Fibroblast of villous mesenchyme (primary cell): ENCODE measurements at regions not wholly inside any gene's neighbourhood (a gene's known extent, or its start where the extent isn't known, plus 50 kb on each side); places are given as distances from the start of the nearest gene placed in this dataset.
A peak's percentile ranks its signal among the peaks of the same experiment; 100 is the strongest.

Source experiments
- DNase-seq: peaks from one replicate; pipeline ENCODE4 v3.0.0-alpha.2; 2010; ENCODE audit warnings: low read depth
- H3K4me3 ChIP-seq: 2 replicates; pipeline ENCODE4 v1.5.1; 2011; ENCODE audit warnings: low read depth, mild to moderate bottlenecking, low read length
- TF ChIP-seq, protein P1 (sequence below): IDR thresholded peaks from 2 replicates; pipeline ENCODE4 v1.5.1; 2012; ENCODE audit warnings: low read depth, mild to moderate bottlenecking, low read length; ENCODE audit not compliant: insufficient read depth

GRCh38 chr16:72474501-72475123 is 302.7 kb upstream of the PMFBP1 start:
- peak; percentile 52 for DNase-seq
- TF ChIP-seq, protein P1, sequence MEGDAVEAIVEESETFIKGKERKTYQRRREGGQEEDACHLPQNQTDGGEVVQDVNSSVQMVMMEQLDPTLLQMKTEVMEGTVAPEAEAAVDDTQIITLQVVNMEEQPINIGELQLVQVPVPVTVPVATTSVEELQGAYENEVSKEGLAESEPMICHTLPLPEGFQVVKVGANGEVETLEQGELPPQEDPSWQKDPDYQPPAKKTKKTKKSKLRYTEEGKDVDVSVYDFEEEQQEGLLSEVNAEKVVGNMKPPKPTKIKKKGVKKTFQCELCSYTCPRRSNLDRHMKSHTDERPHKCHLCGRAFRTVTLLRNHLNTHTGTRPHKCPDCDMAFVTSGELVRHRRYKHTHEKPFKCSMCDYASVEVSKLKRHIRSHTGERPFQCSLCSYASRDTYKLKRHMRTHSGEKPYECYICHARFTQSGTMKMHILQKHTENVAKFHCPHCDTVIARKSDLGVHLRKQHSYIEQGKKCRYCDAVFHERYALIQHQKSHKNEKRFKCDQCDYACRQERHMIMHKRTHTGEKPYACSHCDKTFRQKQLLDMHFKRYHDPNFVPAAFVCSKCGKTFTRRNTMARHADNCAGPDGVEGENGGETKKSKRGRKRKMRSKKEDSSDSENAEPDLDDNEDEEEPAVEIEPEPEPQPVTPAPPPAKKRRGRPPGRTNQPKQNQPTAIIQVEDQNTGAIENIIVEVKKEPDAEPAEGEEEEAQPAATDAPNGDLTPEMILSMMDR, result no peak
- H3K4me3 ChIP-seq, result no peak overlapping the region

DNA sequence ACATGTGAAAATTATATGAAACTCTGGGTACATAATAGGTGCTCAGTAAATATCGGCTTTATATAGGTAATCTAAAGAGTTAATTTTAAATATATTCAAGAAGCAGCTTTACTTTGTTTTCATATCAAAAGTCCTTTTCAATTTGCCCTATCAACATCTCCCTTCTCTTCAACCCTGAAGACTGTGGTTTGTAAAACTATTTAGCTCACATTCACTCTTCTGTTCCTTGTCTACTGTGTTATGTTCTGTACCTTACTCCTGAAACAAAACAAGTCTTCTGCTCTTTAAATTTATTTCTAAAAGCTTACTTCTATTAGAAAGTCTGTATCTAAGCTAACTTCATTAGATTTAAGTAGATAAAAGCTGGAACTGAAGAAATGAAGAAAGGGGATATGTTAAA is 301.7 kb upstream of the PMFBP1 start:
- no peak for DNase-seq
- TF ChIP-seq, protein P1, result no peak
- no peak overlapping the region for H3K4me3 ChIP-seq

- no peak for DNase-seq
- H3K4me3 ChIP-seq, result no peak overlapping the region
- TF ChIP-seq, protein P1, result no peak
Measured at GRCh38 chr16:72471317-72471924, 299.5 kb upstream of the PMFBP1 start.

- DNase-seq, result no peak
- TF ChIP-seq, protein P1, result no peak
- no peak overlapping the region for H3K4me3 ChIP-seq
Measured at GRCh38 chr16:72470541-72470940, 298.6 kb upstream of the PMFBP1 start.

- DNase-seq, result no peak
- TF ChIP-seq, protein P1, result no peak
- H3K4me3 ChIP-seq, result no peak overlapping the region
Measured at GRCh38 chr16:72469932-72470331, 298.0 kb upstream of the PMFBP1 start.

DNA sequence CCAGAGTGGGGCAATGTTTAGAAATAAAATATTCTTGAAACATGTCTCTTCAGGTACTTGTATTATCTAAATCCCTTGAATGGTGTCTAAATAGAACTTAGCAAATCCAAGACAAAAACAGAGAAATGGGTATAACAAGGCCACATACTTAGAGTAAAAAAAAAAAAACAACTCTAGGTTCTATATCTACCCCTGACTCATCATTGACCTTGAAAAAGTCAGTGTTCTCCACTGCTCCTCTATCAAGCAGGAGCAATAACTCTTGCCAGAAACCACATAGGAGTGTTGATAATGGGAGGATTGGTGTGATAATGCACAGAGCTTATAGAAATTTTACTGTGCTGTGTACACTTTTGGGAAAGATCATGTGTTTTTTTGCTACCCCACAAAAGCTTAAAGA is 296.6 kb upstream of the PMFBP1 start:
- TF ChIP-seq, protein P1, result no peak
- peak; percentile 72 for DNase-seq
- no peak overlapping the region for H3K4me3 ChIP-seq
